HG02610 (cell line): ENCODE measurements at regions not wholly inside any gene's neighbourhood (a gene's known extent, or its start where the extent isn't known, plus 50 kb on each side); places are given as distances from the start of the nearest gene placed in this dataset.

Experiments used
- ATAC-seq: cut with Tn5 transposase; IDR thresholded peaks from one replicate; pipeline ENCODE4 v1.9.1; 2021; ENCODE audit warnings: mild to moderate bottlenecking, moderate library complexity; ENCODE audit not compliant: unreplicated experiment

- no peak for ATAC-seq
Observed at GRCh38 chr6:4563156-4563555, 213.0 kb upstream of the CDYL start.

GRCh38 chr6:4561773-4562400, 214.3 kb upstream of the CDYL start:
- no peak for ATAC-seq

- ATAC-seq = no peak
Observed at GRCh38 chr6:4561078-4561435, 215.1 kb upstream of the CDYL start.

- no peak for ATAC-seq
Observed at GRCh38 chr6:4560221-4561077, 215.8 kb upstream of the CDYL start.

GRCh38 chr6:4559281-4559875, 216.8 kb upstream of the CDYL start:
- no peak for ATAC-seq

- ATAC-seq = no peak
Observed at GRCh38 chr6:4554645-4555044, 221.6 kb upstream of the CDYL start.

GRCh38 chr6:4553387-4553786, 222.8 kb upstream of the CDYL start:
- no peak for ATAC-seq

GRCh38 chr6:4550227-4550597, 226.0 kb upstream of the CDYL start:
- ATAC-seq = no peak

DNA sequence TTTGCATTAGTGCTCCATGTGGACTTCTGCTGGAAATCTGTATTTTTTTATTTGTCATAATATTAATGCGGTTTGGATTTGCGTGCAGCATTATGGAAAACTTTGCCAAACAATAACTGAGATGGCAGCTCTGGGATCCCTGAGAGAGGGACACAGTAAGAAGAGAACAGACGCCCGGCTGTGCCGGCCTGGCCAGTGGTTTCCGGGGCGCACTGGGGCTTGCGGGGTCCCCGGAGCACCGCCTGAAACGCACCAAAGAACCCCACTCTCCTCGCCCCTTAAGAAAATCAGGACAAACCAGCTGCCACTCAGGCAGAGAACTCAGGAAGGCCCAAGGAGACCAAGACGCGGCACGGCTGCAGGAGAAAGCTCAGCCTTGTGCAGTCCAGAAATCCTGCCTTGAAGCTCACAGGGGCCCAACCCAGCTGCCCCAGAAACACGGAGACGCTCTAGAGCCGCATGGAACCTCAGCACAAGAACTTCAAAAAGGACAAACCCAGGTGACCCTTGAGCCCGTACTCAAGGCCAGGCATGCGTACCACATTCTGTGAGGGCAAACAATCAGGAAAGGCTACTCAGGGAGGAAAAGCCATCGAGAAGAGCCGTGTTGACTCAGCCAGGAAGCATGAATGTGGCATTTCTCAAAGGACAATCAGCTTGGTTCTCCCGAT, 226.5 kb upstream of the CDYL start:
- no peak for ATAC-seq

- ATAC-seq = no peak
Observed at GRCh38 chr6:4545893-4546292, 230.3 kb upstream of the CDYL start.

- no peak for ATAC-seq
Observed at GRCh38 chr6:4543596-4543995, 232.6 kb upstream of the CDYL start.

GRCh38 chr6:4533576-4533975, 242.6 kb upstream of the CDYL start:
- ATAC-seq = no peak

GRCh38 chr6:4531406-4531805, 244.8 kb upstream of the CDYL start:
- no peak for ATAC-seq

DNA sequence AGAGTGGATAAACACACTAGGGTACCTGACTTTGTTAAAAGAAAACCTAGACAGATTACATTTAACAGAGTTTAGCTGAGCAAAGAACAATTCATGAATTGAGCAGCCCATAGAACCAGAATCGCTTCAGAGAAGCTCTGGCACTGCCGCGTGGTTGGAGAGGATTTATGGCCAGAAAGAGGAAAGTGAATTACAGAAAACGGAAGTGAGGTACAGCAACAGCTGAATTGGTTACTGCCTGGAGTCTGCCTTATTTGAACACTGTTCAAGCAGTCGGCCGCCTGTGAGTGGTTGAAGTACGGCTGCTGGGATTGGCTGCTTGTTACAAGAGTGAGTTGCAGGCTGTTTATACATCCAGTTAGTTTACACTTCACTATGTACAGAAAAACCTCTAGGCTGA, 253.8 kb upstream of the CDYL start:
- ATAC-seq = no peak

DNA sequence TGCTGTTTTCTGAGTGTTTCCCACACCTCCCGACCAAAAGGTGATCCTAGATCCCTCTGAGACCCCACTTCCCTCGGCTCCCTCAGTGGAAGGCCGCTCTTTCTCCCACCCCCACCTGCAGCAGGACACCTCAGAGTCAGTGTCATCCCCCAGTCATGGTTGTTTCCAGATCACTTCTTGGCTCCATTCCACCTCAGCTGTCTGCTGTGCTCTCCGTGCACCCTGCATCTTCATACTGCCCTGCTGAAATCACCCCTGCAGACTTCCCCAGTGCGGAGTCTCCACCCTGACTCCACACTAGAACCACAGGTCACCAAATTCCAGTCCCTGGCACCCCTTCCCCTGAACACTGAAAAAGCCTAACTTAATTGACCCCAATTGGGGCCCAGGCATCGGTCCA, 255.1 kb upstream of the CDYL start:
- ATAC-seq = no peak

DNA sequence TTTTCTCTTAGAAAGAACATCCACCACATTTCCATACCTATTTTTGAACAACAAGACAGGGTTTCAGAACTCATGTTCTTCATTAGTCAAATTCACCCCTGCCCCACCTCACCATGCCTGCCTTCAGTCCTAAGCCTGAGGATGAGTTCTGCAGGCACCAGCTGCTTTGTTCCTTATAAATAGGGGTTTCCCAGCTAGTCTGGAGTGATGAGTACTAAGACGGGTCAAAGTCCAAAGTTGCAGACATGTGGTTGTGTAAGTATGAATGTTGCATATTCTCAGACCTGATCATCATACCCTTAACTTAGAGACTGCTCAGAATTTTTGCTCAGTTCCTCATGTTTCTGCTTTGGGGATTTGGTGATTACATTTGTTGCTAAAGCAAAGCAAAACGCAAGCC, 257.7 kb upstream of the CDYL start:
- no peak for ATAC-seq

GRCh38 chr6:4516206-4516605, 260.0 kb upstream of the CDYL start:
- no peak for ATAC-seq

DNA sequence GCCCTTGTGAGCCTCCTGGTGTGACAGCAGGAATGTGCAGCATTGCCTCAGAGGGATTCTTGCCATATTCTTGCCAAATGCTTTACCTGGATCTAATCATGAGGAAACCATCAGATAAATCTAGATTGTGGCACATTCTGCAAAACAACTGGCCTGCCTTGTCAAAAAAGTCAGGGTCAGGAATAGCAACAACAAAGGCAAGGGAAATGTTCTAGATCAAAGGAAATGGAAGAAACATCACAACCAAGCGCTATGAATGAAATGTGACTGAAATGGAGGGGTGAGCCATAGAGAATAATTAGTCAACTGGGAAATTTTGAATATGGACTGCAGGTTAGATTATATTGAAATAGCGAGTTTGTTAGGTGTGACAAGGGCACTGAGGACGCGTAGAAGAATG, 262.6 kb upstream of the CDYL start:
- no peak for ATAC-seq

DNA sequence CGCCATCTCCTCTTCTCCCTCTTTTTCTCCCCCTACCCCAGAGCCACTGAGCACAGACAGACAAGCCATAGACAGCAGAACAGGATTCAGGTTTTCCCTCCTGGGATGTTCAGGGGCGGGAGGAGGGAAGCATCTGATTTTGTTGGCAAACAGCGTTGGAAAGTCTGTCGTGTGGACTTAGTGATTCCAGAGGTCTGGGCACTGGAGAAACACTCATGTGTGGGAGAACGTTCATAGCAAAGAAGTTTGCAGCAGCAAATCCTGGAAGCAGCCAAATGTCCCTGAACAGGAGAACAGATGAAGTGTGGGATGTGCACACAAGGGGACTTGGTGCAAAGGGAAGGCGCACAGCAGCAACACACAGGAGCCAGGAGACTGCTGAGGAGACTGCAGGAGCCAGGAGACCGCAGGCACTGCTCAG, 264.1 kb upstream of the CDYL start:
- ATAC-seq = no peak

GRCh38 chr6:4511641-4512020, 264.6 kb upstream of the CDYL start:
- ATAC-seq = no peak

GRCh38 chr6:4510906-4511640, 265.1 kb upstream of the CDYL start:
- ATAC-seq = no peak
